K562 (cell line): ENCODE measurements at regions not wholly inside any gene's neighbourhood (a gene's known extent, or its start where the extent isn't known, plus 50 kb on each side); places are given as distances from the start of the nearest gene placed in this dataset.

ENCODE experiments used
- BACH1 ChIP-seq: fragments of 200-800 bp; sonication (Bioruptor generic); IDR thresholded peaks from 2 replicates; pipeline ENCODE4 v1.6.1; 2016; ENCODE audit warnings: missing genetic modification characterization, missing compliant biosample characterization
- BCOR ChIP-seq: fragments of 450-650 bp; IDR thresholded peaks from 2 replicates; pipeline ENCODE4 v1.6.1; 2016
- CC2D1A ChIP-seq: fragments of 450-650 bp; IDR thresholded peaks from 2 replicates; pipeline ENCODE4 v1.6.1; 2017; ENCODE audit warnings: mild to moderate bottlenecking
- FOS ChIP-seq: IDR thresholded peaks from 3 replicates; pipeline ENCODE4 v1.6.1; 2011; ENCODE audit not compliant: insufficient read length; ENCODE audit errors: extremely low read depth
- KDM1A ChIP-seq, 2 experiments: fragments of 450-650 bp; IDR thresholded peaks; 2 replicates each; pipeline ENCODE4 v1.6.1; 2016; ENCODE audit warnings: mild to moderate bottlenecking in 2 of 2
- NCOA6 ChIP-seq: fragments of 450-650 bp; IDR thresholded peaks from 2 replicates; pipeline ENCODE4 v1.6.1; 2017; ENCODE audit warnings: mild to moderate bottlenecking
- NFYB ChIP-seq: IDR thresholded peaks from 2 replicates; pipeline ENCODE4 v1.6.1; 2011; ENCODE audit warnings: mild to moderate bottlenecking, moderate library complexity; ENCODE audit not compliant: insufficient read length; ENCODE audit errors: extremely low read depth
- RBM34 ChIP-seq: fragments of 200-400 bp; formaldehyde crosslinking; IDR thresholded peaks from 2 replicates; pipeline ENCODE4 v1.6.1; 2018; ENCODE audit warnings: low read length, borderline replicate concordance; ENCODE audit not compliant: insufficient read depth
- SIX5 ChIP-seq, 2 experiments: IDR thresholded peaks; 2 replicates each; pipeline ENCODE4 v1.6.1; 2011; ENCODE audit warnings: low read length in 2 of 2, borderline replicate concordance in 1 of 2, low read depth in 1 of 2, mild to moderate bottlenecking in 1 of 2, moderate library complexity in 1 of 2; ENCODE audit not compliant: insufficient read depth in 1 of 2
- SMARCB1 ChIP-seq: IDR thresholded peaks from 2 replicates; pipeline ENCODE4 v1.6.1; 2011; ENCODE audit warnings: improper control_type of control experiment, low read depth; ENCODE audit not compliant: insufficient read length
- XRCC4 ChIP-seq: IDR thresholded peaks from one replicate; pipeline ENCODE4 v1.6.1; 2011; ENCODE audit not compliant: insufficient read depth, insufficient read length; ENCODE audit errors: extremely low read depth
- ZC3H11A ChIP-seq: IDR thresholded peaks from 2 replicates; pipeline ENCODE4 v1.6.1; 2012; ENCODE audit warnings: low read depth, low read length, improper control_type of control experiment
- ZFP36 ChIP-seq: fragments of 150-350 bp; IDR thresholded peaks from 2 replicates; pipeline ENCODE4 v1.6.1; 2018; ENCODE audit warnings: low read length, low read depth; ENCODE audit not compliant: partially characterized antibody
- ZNF12 ChIP-seq: sonication (generic); formaldehyde crosslinking; IDR thresholded peaks from 2 replicates; pipeline ENCODE4 v1.4.0; 2020; ENCODE audit warnings: mild to moderate bottlenecking, missing genetic modification reagents
- ZNF143 ChIP-seq: sonication (generic); formaldehyde crosslinking; IDR thresholded peaks from 2 replicates; pipeline ENCODE4 v1.9.0; 2022; ENCODE audit warnings: mild to moderate bottlenecking, missing genetic modification reagents
- ZNF239 ChIP-seq: fragments of 250-450 bp; sonication (Bioruptor Pico); IDR thresholded peaks from 2 replicates; pipeline ENCODE4 v1.4.0; 2020; ENCODE audit warnings: mild to moderate bottlenecking
- ZNF41 ChIP-seq: fragments of 250-450 bp; sonication (Bioruptor Pico); conservative IDR thresholded peaks from 2 replicates; pipeline ENCODE4 v1.4.0; 2020; ENCODE audit warnings: mild to moderate bottlenecking
- ZNF589 ChIP-seq: fragments of 200-800 bp; sonication (Bioruptor generic); IDR thresholded peaks from 2 replicates; pipeline ENCODE4 v1.6.1; 2016; ENCODE audit warnings: low read depth, missing genetic modification characterization, missing compliant biosample characterization
- TF ChIP-seq, protein P1 (sequence below): sonication (generic); formaldehyde crosslinking; IDR thresholded peaks from 2 replicates; pipeline ENCODE4 v1.8.0; 2022; ENCODE audit warnings: mild to moderate bottlenecking, missing genetic modification reagents
- TF ChIP-seq, protein P2 (sequence below): fragments of 250-450 bp; sonication (Bioruptor Pico); IDR thresholded peaks from 2 replicates; pipeline ENCODE4 v1.4.0; 2020
- TF ChIP-seq, protein P3 (sequence below): IDR thresholded peaks from 3 replicates; pipeline ENCODE4 v1.6.1; 2011; ENCODE audit warnings: borderline replicate concordance, mild to moderate bottlenecking, moderate library complexity; ENCODE audit not compliant: insufficient read length; ENCODE audit errors: extremely low read depth
- TF ChIP-seq, protein P4 (sequence below), 2 experiments: fragments of 150-350 bp in 1 of 2; IDR thresholded peaks; 2 replicates each; pipeline ENCODE4 v1.6.1; 2012 to 2016; ENCODE audit warnings: low read depth in 2 of 2, low read length in 2 of 2, mild to moderate bottlenecking in 1 of 2, moderate library complexity in 1 of 2

DNA sequence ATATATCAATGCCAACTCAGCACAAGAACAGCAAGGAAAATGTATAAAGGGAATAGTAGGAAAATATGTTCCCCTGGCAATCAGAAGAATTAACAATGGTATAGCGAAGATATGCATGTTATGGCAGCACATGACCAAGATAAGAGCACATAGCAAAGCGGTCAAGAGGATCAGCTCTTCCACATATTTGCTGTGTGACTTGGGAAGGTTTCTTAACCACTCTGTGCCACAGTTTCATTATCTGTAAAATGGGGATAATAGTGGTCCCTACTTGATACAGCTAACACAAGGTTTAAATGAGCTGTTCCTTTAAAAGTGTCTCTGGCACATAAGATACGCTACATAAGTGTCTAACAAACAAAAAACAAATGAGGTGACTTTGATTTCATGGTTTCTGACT, 77.9 kb upstream of the PIP5K1B start (continued):
- TF ChIP-seq, protein P1, sequence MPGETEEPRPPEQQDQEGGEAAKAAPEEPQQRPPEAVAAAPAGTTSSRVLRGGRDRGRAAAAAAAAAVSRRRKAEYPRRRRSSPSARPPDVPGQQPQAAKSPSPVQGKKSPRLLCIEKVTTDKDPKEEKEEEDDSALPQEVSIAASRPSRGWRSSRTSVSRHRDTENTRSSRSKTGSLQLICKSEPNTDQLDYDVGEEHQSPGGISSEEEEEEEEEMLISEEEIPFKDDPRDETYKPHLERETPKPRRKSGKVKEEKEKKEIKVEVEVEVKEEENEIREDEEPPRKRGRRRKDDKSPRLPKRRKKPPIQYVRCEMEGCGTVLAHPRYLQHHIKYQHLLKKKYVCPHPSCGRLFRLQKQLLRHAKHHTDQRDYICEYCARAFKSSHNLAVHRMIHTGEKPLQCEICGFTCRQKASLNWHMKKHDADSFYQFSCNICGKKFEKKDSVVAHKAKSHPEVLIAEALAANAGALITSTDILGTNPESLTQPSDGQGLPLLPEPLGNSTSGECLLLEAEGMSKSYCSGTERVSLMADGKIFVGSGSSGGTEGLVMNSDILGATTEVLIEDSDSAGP (CRISPR knock-in tag) = no peak
- TF ChIP-seq, protein P2, sequence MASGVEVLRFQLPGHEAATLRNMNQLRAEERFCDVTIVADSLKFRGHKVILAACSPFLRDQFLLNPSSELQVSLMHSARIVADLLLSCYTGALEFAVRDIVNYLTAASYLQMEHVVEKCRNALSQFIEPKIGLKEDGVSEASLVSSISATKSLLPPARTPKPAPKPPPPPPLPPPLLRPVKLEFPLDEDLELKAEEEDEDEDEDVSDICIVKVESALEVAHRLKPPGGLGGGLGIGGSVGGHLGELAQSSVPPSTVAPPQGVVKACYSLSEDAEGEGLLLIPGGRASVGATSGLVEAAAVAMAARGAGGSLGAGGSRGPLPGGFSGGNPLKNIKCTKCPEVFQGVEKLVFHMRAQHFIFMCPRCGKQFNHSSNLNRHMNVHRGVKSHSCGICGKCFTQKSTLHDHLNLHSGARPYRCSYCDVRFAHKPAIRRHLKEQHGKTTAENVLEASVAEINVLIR (CRISPR knock-in tag) = no peak
- TF ChIP-seq FOS (no peak), ZNF41 (CRISPR knock-in tag) (no peak), RBM34 (no peak), ZNF143 (CRISPR knock-in tag) (no peak), BCOR (peak; percentile 58; the same call in 1 of the 2 replicates), NCOA6 (no peak), BACH1 (tag) (no peak), NFYB (no peak), ZNF589 (no peak), SMARCB1 (no peak), ZFP36 (peak; percentile 45), KDM1A (IDR thresholded peaks at IDR 0.05) (peak in 1 of 2 experiments; percentile 41; a peak in 2 of 4 replicates), ZC3H11A (no peak), ZNF12 (CRISPR knock-in tag) (no peak), SIX5 (IDR thresholded peaks at IDR 0.05; ENCODE audit: borderline replicate concordance in 1 of 2, insufficient read depth in 1 of 2, low read depth in 1 of 2, low read length in 2 of 2) (no peak), ZNF239 (CRISPR knock-in tag) (no peak), XRCC4 (no peak), CC2D1A (no peak)
- TF ChIP-seq, protein P3, sequence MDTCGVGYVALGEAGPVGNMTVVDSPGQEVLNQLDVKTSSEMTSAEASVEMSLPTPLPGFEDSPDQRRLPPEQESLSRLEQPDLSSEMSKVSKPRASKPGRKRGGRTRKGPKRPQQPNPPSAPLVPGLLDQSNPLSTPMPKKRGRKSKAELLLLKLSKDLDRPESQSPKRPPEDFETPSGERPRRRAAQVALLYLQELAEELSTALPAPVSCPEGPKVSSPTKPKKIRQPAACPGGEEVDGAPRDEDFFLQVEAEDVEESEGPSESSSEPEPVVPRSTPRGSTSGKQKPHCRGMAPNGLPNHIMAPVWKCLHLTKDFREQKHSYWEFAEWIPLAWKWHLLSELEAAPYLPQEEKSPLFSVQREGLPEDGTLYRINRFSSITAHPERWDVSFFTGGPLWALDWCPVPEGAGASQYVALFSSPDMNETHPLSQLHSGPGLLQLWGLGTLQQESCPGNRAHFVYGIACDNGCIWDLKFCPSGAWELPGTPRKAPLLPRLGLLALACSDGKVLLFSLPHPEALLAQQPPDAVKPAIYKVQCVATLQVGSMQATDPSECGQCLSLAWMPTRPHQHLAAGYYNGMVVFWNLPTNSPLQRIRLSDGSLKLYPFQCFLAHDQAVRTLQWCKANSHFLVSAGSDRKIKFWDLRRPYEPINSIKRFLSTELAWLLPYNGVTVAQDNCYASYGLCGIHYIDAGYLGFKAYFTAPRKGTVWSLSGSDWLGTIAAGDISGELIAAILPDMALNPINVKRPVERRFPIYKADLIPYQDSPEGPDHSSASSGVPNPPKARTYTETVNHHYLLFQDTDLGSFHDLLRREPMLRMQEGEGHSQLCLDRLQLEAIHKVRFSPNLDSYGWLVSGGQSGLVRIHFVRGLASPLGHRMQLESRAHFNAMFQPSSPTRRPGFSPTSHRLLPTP = no peak
- TF ChIP-seq, protein P4, sequence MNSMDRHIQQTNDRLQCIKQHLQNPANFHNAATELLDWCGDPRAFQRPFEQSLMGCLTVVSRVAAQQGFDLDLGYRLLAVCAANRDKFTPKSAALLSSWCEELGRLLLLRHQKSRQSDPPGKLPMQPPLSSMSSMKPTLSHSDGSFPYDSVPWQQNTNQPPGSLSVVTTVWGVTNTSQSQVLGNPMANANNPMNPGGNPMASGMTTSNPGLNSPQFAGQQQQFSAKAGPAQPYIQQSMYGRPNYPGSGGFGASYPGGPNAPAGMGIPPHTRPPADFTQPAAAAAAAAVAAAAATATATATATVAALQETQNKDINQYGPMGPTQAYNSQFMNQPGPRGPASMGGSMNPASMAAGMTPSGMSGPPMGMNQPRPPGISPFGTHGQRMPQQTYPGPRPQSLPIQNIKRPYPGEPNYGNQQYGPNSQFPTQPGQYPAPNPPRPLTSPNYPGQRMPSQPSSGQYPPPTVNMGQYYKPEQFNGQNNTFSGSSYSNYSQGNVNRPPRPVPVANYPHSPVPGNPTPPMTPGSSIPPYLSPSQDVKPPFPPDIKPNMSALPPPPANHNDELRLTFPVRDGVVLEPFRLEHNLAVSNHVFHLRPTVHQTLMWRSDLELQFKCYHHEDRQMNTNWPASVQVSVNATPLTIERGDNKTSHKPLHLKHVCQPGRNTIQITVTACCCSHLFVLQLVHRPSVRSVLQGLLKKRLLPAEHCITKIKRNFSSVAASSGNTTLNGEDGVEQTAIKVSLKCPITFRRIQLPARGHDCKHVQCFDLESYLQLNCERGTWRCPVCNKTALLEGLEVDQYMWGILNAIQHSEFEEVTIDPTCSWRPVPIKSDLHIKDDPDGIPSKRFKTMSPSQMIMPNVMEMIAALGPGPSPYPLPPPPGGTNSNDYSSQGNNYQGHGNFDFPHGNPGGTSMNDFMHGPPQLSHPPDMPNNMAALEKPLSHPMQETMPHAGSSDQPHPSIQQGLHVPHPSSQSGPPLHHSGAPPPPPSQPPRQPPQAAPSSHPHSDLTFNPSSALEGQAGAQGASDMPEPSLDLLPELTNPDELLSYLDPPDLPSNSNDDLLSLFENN (IDR thresholded peaks at IDR 0.05; ENCODE audit: low read depth in 2 of 2, low read length in 2 of 2) = no peak
